ENCODE measurements at regions not wholly inside any gene's neighbourhood (a gene's known extent, or its start where the extent isn't known, plus 50 kb on each side); places are given as distances from the start of the nearest gene placed in this dataset.

DNA sequence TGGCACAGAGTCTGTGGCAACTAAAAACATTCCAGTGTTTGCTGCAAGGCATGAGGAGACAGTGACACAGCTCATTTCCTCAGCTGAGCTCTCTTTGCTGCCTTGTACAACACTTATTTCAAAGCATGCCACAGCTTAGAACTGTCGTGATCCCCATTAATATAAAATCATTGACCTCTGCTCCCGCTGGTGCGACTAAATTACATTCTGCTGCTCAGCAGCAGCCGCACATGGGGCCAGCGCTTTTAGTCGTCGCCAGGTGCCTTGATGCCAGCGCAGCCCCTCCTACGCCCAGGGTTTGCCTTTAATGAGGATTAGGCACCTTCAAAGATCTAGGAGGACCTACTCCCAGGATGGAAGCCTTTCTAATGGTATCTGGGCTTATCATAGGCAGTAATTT is 717.9 kb upstream of the POU3F2 start:
- no peak for TF ChIP-seq Cebpa-rat (IDR thresholded peaks at IDR 0.05)
- Histone ChIP-seq H3K4me1 (no peaks in the 10 kb centered on the region), H3K4me2 (no peak overlapping the region), H3K9ac (no peak overlapping the region), H3K27me3 (no peaks in the 10 kb centered on the region), H3K9me3 (replicated peaks in 1 of 11) (no peaks in the 10 kb centered on the region), H3K27ac (no peak overlapping the region), H3K36me3 (no peaks in the 10 kb centered on the region), H3K4me3 (no peak overlapping the region), H4K20me1 (no peaks in the 10 kb centered on the region)

DNA sequence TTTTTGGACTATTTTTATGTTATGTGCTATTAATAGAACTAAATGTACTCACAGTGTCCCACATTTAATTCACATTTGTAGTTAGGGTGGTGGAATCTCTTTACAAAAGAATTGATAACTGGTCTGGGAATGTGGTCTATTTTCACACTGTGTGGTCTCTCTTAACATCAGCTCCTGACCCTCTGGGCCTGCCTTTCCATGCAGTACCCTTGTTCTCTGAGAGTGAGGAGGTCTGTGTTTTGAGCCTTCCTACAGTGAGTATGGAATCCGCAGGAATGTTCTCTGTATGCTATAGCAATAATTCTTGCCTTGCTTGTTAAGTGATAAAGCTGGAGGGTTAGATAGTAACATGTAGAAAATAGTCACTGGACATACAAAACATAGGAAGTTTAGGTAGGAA is 717.3 kb upstream of the POU3F2 start:
- Histone ChIP-seq H3K4me3 (no peak overlapping the region), H4K20me1 (no peaks in the 10 kb centered on the region), H3K9me3 (replicated peaks in 1 of 11) (no peaks in the 10 kb centered on the region), H3K27ac (no peak overlapping the region), H3K9ac (no peak overlapping the region), H3K4me1 (no peaks in the 10 kb centered on the region), H3K36me3 (no peaks in the 10 kb centered on the region), H3K4me2 (no peak overlapping the region), H3K27me3 (no peaks in the 10 kb centered on the region)
- no peak for TF ChIP-seq Cebpa-rat (IDR thresholded peaks at IDR 0.05)

- Histone ChIP-seq H3K9me3 (replicated peaks in 1 of 11) (no peaks in the 10 kb centered on the region), H3K4me1 (no peaks in the 10 kb centered on the region), H3K27me3 (no peaks in the 10 kb centered on the region), H4K20me1 (no peaks in the 10 kb centered on the region), H3K4me3 (no peak overlapping the region), H3K27ac (no peak overlapping the region), H3K9ac (no peak overlapping the region), H3K36me3 (no peaks in the 10 kb centered on the region), H3K4me2 (no peak overlapping the region)
- no peak for TF ChIP-seq Cebpa-rat (IDR thresholded peaks at IDR 0.05)
Observed at GRCh38 chr6:98118397-98119045, 715.9 kb upstream of the POU3F2 start.

- H3K4me1 ChIP-seq = no peaks in the 10 kb centered on the region
- H3K9me3 ChIP-seq (replicated peaks in 1 of 11) = no peaks in the 10 kb centered on the region
- H4K20me1 ChIP-seq = no peaks in the 10 kb centered on the region
- no peaks in the 10 kb centered on the region for H3K27me3 ChIP-seq
- H3K4me2 ChIP-seq = no peak overlapping the region
- H3K27ac ChIP-seq = no peak overlapping the region
- H3K9ac ChIP-seq = no peak overlapping the region
- no peaks in the 10 kb centered on the region for H3K36me3 ChIP-seq
- no peak overlapping the region for H3K4me3 ChIP-seq
- TF ChIP-seq Cebpa-rat (IDR thresholded peaks at IDR 0.05) = no peak
Observed at GRCh38 chr6:98124171-98124570, 710.2 kb upstream of the POU3F2 start.

GRCh38 chr6:98131290-98131990 is 702.9 kb upstream of the POU3F2 start:
- Histone ChIP-seq H3K9me3 (replicated peaks in 1 of 11) (no peaks in the 10 kb centered on the region), H3K36me3 (no peaks in the 10 kb centered on the region), H3K27me3 (no peaks in the 10 kb centered on the region), H3K4me1 (no peaks in the 10 kb centered on the region), H3K4me3 (no peak overlapping the region), H3K9ac (no peak overlapping the region), H3K27ac (no peak overlapping the region), H4K20me1 (no peaks in the 10 kb centered on the region), H3K4me2 (no peak overlapping the region)
- TF ChIP-seq Cebpa-rat (IDR thresholded peaks at IDR 0.05) = no peak

- no peak overlapping the region for H3K27ac ChIP-seq
- H3K4me2 ChIP-seq = no peak overlapping the region
- no peaks in the 10 kb centered on the region for H3K36me3 ChIP-seq
- peaks cover 0 to under 1% (median 0%) of the 10 kb centered on the region in 11 experiments; a peak in 3 of 22 replicates for H3K9me3 ChIP-seq (replicated peaks in 1 of 11)
- H4K20me1 ChIP-seq = no peaks in the 10 kb centered on the region
- H3K27me3 ChIP-seq = no peaks in the 10 kb centered on the region
- no peak overlapping the region for H3K9ac ChIP-seq
- TF ChIP-seq Cebpa-rat (IDR thresholded peaks at IDR 0.05) = no peak
- no peak overlapping the region for H3K4me3 ChIP-seq
- H3K4me1 ChIP-seq = peaks cover 0 to 5% (median 0%) of the 10 kb centered on the region in 10 experiments; a peak in 3 of 20 replicates
Observed at GRCh38 chr6:98136333-98136732, 698.0 kb upstream of the POU3F2 start.

GRCh38 chr6:98137391-98137790 is 697.0 kb upstream of the POU3F2 start:
- TF ChIP-seq Cebpa-rat (IDR thresholded peaks at IDR 0.05) = no peak
- Histone ChIP-seq H3K27me3 (no peaks in the 10 kb centered on the region), H3K4me2 (no peak overlapping the region), H3K4me3 (no peak overlapping the region), H3K9ac (no peak overlapping the region), H3K27ac (no peak overlapping the region), H3K36me3 (no peaks in the 10 kb centered on the region), H3K4me1 (peaks cover 0 to 5% (median 0%) of the 10 kb centered on the region in 10 experiments; a peak in 3 of 20 replicates), H3K9me3 (replicated peaks in 1 of 11) (peaks cover 4 to 11% (median 9%) of the 10 kb centered on the region in 11 experiments), H4K20me1 (no peaks in the 10 kb centered on the region)

DNA sequence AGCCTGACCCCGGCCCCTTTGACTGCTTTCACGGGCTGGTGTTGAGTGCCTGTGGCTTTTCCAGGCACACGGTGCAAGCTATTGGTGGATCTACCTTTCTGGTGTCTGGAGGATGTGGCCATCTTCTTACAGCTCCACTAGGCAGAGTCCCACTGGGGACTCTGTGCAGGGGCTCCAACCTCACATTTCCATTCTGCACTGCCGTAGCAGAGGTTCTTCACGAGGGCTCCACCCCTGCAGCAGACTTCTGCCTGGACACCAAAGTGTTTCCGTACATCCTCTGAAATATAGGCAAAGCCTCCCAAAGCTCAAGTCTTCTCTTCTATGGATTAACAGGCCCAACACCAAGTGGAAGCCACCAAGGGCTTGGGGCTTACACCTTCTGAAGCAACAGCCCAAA is 691.5 kb upstream of the POU3F2 start:
- no peaks in the 10 kb centered on the region for H3K27me3 ChIP-seq
- peaks cover 22 to 30% (median 27%) of the 10 kb centered on the region in 11 experiments for H3K9me3 ChIP-seq (replicated peaks in 1 of 11)
- no peak for TF ChIP-seq Cebpa-rat (IDR thresholded peaks at IDR 0.05)
- no peaks in the 10 kb centered on the region for H4K20me1 ChIP-seq
- peaks cover 0 to 5% (median 0%) of the 10 kb centered on the region in 10 experiments; a peak in 3 of 20 replicates for H3K4me1 ChIP-seq
- H3K4me2 ChIP-seq = no peak overlapping the region
- no peak overlapping the region for H3K9ac ChIP-seq
- peaks cover 0 to 4% (median 0%) of the 10 kb centered on the region in 11 experiments; a peak in 3 of 22 replicates for H3K36me3 ChIP-seq
- H3K27ac ChIP-seq = no peak overlapping the region
- no peak overlapping the region for H3K4me3 ChIP-seq

DNA sequence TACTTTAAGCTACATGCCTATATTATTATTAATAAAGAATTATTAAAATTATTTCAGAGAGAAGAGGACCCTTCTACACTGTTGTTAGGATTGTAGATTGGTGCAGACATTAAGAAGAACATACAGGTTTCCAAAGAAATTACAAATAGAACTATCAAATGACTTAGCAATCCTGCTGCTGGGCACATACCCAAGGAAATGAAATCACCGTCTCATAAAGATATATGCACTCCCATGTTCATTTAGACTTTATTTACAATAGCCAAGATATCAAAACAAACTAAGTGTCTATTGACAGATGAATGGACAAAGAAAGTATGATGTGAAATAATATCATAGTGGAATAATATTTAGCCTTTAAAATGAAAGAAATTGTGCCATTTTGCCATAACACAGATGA is 687.7 kb upstream of the POU3F2 start:
- Histone ChIP-seq H3K4me2 (no peak overlapping the region), H4K20me1 (no peaks in the 10 kb centered on the region), H3K27me3 (no peaks in the 10 kb centered on the region), H3K4me1 (no peaks in the 10 kb centered on the region), H3K9ac (no peak overlapping the region), H3K27ac (no peak overlapping the region), H3K36me3 (peaks cover 0 to 4% (median 0%) of the 10 kb centered on the region in 11 experiments; a peak in 3 of 22 replicates), H3K4me3 (no peak overlapping the region), H3K9me3 (replicated peaks in 1 of 11) (peaks cover 19 to 28% (median 25%) of the 10 kb centered on the region in 11 experiments)
- no peak for TF ChIP-seq Cebpa-rat (IDR thresholded peaks at IDR 0.05)

DNA sequence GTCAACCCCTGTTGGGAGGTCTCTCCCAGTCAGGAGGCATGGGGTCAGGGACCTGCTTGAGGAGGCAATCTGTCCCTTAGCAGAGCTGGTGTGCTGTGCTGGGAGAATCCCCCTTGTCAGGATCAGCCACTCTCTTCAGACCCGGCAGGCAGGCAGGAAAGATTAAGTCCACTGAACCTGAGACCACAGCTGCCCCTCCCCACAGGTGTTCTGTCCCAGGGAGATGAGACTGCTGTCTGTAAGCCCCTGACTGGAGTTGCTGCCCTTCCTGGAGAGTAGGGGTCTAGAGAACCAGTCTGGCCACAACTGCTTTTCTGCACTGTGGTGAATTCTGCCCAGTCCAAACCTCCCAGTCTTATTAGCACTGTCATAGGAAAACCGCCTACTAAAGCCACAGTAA is 677.8 kb upstream of the POU3F2 start:
- H3K4me3 ChIP-seq = no peak overlapping the region
- no peak for TF ChIP-seq Cebpa-rat (IDR thresholded peaks at IDR 0.05)
- H3K9me3 ChIP-seq (replicated peaks in 1 of 11) = no peaks in the 10 kb centered on the region
- no peak overlapping the region for H3K9ac ChIP-seq
- H3K27ac ChIP-seq = no peak overlapping the region
- H3K36me3 ChIP-seq = no peaks in the 10 kb centered on the region
- H3K4me2 ChIP-seq = no peak overlapping the region
- H3K4me1 ChIP-seq = no peaks in the 10 kb centered on the region
- no peaks in the 10 kb centered on the region for H3K27me3 ChIP-seq
- H4K20me1 ChIP-seq = no peaks in the 10 kb centered on the region

Measured in BLaER1 treated with 17β-estradiol and CSF1 and Interleukin-3, amounts not matched to agents 10 nM and 100 nM (cell line).